HG03280 (cell line): ENCODE measurements at regions not wholly inside any gene's neighbourhood (a gene's known extent, or its start where the extent isn't known, plus 50 kb on each side); places are given as distances from the start of the nearest gene placed in this dataset.

Experiments used
- ATAC-seq: cut with Tn5 transposase; IDR thresholded peaks from one replicate; pipeline ENCODE4 v1.9.1; 2021; ENCODE audit warnings: mild to moderate bottlenecking, moderate library complexity; ENCODE audit not compliant: unreplicated experiment

DNA sequence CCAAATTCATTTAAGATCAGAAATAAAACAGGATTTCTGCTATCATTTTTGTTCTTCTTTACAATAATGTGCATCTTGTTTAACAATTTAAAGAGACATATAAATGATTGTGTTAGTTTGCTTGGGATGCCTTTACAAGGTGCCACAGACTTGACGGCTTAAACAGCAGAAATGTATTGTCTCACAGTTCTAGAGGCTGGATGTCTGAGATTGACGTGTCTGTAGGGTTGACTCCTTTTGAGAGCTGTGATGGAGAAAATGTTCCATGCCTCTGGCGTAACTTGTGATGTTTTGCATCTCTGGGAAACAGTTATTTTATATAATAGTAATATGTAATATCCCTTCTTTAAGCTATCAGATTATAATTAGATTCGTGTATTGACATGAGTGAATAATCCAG lies 1091.6 kb upstream of the PRMT6 start:
- ATAC-seq: no peak

DNA sequence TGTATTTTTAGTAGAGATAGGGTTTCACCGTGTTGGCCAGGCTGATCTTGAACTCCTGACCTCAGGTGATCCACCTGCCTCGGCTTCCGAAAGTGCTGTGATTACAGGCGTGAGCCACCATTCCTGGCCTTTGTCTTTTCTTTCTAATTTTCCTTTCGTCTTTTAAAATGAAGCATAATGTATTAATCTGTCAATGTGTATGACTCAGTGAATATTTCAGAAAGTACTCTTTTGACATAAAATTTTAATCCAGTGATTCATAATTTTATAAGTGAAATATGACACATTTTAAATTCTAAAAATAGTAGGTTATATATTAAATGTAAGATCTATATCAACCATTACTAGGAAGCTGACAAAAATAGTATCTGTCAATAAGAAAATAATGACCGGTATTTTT lies 1059.0 kb upstream of the PRMT6 start:
- no peak for ATAC-seq

DNA sequence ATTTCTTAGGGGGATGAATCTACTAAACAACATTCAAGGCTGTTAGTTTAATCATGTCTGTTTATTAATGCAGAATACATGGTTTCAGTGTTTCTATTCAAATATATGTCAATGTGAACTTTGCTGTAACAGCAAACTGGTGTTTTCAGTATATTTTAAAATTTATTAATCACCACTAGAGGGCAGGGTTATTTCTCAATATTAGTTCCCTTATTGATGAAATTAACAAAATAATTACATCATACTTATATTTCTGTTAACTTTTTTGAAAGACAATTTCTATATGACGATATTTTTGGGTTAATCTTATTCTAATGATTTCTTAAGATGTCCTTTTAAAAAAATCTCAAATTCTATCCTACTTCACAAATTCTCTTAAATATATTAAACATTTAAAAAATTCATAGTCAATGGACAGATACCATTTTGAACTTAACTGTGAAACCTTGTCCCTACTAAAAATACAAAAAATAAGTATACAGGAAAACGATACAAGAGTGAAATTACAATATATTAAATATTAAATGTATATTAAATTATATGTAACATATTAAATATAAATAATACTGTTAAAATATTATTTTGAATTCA lies 1034.1 kb upstream of the PRMT6 start:
- no peak for ATAC-seq

DNA sequence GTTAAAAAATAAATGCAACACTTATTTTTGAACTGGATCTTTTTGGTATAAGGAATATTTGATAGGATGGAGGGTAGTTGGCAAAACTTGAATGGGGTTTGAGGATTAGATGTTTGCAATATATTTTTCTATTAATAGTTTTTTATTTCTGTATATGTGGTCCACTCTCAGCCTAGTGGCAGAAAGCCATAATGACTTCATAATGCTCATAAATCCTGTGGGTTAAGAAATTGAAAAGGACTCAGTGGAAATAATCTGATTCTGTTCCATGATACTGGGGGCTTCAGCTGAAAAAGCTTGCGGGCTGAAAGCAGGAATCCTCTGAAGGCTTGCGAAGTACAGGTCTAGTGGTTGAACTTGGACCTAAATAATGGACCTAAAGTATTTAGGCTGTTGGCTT lies 1028.6 kb upstream of the PRMT6 start:
- no peak for ATAC-seq

DNA sequence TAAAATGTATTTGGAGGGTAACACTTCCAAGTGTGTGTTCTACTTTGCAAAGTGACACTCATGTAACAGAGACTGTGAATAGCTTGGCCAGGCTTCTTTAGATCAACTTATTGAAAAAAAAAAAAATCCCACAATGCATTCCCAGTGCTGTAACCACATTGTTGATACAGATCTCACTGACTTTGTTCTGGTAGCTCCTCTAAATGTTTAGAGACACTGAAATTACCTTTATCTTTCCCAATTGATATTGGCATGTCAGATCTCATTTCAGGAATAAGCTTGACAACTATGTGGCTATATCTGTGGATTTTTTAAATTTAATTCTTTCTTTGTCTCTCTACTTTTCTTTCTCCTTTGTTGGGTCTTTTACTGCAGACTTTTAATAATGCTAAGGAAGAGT lies 1018.9 kb upstream of the PRMT6 start:
- ATAC-seq: no peak

DNA sequence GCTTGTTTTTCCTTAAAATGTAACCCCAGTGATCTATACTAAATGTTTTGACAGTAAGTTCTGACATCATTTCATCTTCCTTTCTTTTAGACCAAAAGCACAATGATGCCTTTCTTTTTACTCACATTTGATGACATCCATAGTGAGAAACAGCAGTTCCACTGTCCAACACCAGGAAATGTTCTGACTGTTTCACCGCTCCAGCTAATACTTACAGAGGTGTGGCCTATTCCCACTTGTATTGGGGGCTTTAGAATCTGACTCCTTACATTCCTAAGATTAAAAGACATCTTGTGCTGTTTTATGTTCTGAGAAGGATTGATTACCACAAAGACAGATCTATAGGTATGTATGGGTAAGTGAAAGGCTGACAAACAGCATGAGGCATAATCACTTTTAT lies 1018.2 kb upstream of the PRMT6 start:
- no peak for ATAC-seq

DNA sequence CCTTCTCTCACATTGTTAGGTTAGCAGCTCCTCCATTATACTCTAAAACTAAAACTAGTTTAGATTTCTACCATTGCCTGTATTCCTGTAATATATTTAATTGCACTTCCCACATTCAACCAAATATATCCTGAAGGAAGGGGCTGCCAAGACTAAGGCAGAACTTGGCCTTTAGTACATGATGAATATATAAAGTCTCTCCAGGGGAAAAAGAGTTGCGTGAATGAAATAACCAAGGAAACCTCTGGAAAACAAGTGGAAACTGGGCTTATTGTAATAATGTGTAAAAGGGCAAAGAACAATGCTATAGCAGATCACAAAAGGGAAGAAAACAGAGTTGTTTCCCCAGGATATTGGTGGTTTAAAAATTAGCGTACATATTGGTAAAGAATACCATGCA lies 1012.5 kb upstream of the PRMT6 start:
- no peak for ATAC-seq

DNA sequence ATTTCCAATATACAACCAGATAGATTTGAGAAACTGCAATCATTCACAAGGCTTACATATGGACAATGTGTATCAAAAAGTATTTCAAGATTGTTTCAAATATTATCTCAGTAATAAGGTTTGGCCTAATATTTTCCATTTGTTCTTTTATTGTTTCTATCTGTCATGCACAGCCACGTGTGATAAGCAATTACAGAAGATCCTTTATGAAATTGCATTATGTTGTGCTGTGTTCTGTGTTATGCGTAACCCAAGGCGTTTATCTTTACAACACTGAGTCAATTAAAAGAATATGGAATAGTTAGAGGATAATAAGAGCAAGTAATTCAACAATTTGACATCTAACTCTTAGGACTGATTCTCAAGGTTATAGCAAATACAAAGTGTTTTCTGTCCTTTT lies 1009.3 kb upstream of the PRMT6 start:
- ATAC-seq: no peak

DNA sequence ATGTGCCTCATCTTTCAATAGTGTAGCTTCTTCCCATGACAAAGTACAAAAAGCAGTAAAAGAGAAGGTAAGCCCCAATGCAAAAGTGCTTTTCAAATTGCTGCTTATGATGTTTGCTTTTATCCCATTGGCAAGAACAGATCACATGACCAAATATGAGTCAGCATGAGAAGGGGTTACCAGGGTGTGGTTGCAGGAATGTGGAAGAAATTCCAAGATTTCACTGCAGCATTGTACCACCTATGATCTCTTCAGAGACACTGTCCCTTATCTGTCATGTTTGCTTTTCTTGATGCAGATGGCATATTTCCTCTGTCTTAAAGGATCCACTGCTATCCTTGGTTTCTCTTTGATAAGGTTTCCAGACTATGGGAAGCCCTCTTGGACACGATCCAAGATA lies 1006.9 kb upstream of the PRMT6 start:
- ATAC-seq: no peak

DNA sequence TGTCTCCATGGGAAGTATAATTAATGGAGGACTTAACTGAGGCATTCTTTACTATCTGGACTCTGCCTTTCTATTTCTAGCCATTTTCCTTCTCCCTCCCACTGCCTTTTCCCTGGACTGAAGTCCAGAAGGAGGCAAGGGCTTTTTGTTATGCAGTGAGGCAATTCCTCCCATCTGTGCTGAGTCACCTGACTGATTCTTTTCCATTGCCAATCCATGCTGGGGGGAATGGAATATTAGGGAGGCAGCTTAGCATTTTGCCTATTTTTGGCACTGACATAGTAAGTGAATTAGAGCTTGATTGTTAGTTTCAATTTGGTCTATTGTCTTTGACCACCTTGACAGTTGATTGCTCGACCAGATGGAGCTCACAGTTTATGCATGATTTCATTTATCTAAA lies 1000.6 kb upstream of the PRMT6 start:
- no peak for ATAC-seq

DNA sequence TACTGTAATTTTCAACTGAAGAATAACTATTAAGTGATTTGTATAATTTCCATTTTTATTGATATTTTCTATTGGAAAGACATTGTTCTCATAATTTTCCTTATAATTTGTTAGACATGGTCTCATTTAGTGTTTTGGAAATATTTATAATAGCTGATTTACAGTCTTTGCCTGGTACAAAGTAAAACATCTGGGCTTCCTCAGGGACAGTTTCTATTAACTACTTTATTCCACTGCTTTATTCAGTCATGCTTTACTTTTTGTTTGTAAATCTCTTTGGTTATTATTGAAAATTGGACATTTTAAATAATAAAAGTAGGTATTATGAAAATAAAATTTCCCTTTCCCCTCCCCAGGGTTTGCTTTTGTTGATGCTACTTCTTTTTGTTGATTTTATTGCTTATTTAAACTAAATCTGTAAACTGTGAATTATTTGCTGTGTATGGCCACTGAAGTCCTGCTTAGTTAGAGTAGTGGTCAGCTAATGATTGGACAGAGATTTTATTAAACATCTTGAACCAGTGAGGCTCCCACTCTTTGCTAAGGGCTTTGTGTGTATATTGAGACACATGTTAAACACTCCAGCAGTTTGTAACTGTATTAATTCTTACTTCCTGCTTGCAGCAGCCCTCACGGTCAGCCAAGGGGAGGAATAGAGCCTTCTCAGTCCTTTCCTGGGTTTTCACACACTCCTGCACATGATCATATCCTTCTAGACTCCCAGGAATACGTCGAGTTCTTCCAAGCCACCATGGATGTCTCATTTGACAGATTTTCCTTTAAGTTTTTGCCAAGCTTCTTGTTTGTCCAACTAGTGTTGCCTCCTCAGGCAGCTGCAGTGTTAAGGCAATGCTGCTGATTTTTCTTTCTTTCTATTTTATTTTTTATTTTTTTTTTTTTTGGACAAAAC lies 994.6 kb upstream of the PRMT6 start:
- no peak for ATAC-seq

DNA sequence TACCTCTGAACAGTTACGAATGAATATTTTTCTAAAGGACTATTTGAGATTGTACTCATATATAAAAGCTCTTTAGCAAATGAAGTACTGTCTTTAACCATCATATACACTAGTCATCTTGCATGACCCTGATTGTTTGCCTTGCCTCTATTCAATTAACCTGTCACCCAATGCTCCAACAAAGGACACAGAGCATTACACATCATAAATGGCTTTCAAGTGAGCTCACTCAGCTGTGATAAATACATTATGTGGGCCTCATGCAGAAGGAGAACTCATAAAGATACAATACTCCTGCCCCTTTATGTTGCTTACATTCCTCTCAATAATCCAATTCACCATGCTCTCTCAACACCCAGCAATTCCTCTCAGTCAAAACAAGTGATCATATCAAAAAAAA lies 993.0 kb upstream of the PRMT6 start:
- ATAC-seq: no peak

DNA sequence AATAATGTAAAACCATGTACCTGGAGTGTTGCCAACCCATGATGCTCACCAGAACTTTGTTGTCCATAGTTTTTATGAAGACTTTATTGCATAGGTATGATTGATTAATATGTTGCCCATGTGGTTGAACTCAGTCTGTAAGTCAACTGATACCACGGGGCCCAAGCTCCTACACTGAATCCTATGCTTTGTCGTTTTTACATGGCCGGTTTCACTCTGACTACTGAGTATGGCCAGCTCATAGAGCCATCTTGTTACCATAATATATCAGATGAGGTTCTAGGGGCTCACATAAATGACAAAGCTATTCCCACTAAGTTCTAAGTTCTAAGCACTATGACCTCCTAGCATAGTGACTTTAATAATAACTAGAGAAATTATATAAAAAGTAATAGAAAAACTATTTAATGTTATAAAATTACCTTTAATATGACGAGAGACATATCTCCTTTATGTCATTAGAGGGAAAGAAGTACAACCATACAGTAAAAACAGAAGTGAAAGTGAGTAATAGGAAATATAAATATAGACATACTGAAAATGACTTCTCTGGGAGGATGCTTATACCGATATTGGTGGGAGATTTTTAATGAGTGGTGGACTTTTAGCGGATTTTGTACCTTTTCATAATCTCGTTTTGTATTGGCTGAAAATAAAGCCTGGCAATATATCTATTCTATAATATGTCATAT lies 983.4 kb upstream of the PRMT6 start:
- ATAC-seq: peak; percentile 64

DNA sequence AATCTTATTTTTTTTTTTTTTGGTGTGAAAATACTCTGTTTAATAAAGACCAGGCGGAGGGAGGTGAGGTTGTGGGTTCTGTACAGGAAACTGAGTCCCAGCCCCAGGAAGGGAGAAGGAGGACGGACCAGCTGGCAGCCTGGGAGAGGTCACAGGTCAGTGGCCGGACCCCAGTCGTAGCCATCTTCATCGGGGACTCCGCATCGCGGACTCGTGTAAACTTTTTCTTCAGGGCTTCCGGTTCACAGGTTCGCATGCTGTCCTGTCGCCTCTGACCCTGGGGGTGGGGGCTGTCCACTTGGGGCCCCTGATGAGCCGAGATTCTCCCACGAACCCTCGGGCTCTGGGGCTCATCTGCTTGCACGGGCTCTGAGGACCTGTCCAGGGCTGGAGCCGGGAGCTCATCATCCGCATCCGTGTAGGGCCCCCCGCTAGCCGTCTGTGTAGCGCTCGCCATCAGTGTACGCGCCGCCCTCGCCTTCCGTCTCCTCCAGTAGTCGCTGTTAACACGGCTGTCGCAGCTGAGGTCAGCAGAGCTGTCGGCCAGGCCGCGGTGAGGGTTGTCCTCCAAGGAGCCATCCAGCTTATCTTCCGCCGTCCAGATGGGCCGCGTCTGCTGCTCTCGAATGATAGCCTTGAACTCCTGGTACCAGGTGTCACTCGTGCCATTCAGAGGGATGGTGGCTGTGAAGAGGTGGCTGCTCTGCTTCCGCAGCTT lies 975.7 kb upstream of the PRMT6 start:
- ATAC-seq: no peak

DNA sequence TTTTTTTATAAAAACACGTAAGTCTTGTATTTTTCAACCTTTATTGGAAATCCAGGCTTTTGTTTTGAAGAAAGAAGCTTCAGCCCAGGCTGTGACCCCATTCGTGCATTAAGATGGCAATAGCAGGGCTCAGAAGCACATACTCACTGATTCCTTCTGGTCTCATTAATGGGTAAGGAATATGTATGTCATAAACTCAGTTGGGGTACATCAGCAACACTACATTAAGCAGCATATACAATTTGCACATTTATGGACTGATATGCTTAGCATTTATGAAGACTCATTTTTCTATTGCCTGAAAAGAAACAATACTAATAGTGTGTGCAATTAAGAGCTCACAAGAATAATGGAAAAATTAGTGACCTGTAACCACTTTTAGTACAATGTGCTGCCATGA lies 945.4 kb upstream of the PRMT6 start:
- no peak for ATAC-seq

DNA sequence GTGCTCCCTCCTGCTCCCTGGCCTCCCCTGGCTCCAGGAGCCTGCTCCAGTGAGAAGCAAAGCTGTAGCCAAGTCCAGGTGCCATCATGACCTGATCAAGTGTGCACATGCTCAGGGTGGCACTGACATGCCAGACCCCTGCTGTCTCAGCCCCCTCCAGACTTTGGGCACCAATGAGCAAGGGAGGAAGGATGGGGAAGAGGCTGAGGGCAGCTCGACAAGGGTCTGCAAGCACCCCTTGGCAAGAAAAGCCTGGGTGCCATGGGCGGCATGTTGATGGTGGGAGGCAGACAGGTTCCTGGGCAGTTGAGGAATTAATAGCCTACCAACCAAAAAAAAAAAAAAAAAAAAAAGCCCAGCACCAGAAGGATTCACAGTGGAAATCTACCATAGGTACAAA lies 942.6 kb upstream of the PRMT6 start:
- ATAC-seq: no peak

DNA sequence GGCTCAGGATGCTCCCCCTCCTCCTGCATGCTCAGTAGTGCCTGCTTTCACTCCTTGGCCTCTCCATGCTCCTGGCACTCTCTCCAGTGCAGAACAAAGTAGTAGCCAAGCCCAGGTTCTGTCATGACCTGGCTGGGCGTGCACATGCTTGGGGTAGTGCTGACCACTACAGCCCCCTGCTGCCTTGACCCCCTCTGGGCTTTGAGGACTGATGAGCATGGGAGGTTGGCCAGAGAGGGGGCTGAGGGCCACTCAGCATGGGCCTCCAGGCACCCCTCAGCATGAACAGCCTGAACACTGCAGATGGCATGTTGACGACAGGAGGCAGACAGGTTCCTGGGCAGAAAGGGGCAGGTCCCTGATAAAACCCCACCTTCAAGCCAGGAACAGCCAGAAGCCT lies 935.7 kb upstream of the PRMT6 start:
- ATAC-seq: no peak

DNA sequence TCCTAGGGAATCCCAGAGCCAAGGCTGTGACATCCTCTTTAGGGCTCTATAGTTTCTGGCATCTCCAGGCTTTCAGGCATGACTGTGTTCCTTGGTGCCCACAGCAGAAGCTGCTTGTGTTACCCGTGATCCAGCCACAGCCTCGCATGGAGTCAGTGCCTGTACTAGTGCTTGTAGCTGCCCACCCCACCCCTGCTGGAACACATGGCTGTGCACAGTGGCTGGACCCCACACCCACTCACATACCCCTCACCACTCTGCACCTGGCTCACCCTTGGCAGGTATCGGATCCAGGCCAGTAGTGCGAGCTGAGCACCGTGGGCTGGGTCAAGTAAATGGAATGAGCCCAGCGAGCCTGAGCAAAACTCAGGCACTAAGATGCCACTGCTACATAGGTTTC lies 934.7 kb upstream of the PRMT6 start:
- ATAC-seq: no peak

DNA sequence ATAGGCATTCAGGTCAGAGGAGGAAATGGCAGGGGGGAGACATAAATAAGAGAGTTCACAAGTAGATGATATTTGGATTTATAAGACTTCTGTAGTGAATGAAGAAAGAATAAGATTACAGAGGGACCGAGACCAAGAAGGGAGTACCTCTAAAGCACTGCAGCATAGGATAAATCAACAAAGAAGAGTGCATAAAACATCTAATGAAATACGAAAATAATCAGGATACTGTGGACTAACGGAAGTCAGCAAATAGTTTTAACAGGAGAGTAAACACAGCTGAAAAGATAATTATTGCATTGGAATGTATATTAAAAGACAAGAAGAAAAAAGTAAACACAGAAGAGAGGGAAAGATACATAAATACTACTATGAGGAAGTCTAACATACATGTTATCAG lies 921.9 kb upstream of the PRMT6 start:
- no peak for ATAC-seq

DNA sequence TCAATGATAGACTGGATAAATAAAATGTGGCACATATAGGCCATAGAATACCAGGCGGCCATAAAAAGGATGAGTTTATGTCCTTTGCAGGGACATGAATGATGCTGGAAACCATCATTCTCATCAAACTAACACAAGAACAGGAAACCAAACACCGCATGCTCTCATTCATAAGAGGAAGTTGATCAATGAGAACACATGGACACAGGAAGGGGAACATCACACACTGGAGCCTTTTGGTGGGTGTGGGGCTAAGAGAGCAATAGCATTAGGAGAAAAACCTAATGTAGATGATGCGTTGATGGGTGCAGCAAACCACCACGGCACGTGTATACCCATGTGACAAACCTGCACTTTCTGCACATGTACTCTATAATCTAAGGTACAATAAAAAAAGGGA lies 883.4 kb upstream of the PRMT6 start:
- ATAC-seq: no peak

DNA sequence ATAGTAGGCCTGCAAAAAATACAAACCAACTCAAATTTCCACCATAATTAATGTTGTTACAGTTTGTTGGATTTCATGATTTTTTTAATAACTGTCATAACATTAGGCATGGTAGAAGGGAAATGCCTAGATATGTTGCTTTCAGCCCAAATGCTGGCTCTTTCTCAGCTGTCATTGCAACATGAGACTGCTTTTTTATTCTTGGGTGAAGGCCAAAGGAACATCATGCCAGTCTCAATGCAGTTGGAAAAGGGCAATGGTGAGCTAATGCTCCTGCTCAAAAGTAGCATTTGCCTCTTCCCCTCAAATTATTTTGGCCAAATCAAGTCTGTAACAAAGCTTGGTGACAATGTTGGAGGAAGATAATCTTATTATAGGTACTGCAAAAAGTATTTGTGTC lies 877.7 kb upstream of the PRMT6 start:
- no peak for ATAC-seq

DNA sequence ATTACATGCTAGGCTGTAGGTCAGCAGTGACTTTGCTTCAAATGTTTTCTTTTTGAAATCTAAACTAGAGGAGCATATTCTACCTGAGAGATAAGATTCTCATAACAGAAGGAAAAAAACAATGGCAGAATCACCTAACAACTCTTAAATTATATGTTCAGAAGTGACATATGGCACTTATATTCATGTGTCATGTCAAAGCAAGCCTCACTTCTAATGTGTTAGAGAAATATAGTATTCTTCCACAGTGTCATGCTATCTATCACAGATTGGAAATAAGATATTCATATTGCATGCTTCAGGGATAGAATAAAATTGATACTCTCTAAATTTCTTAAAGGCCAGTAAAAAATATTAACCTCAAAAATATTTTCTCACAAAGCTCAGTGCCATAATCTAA lies 874.6 kb upstream of the PRMT6 start:
- ATAC-seq: no peak
